ENCODE measurements at regions not wholly inside any gene's neighbourhood (a gene's known extent, or its start where the extent isn't known, plus 50 kb on each side); places are given as distances from the start of the nearest gene placed in this dataset.

- Histone ChIP-seq H2AFZ (ENCODE audit: low read length) (no peak overlapping the region), H3K79me2 (ENCODE audit: low read length) (no peaks in the 10 kb centered on the region), H3K4me3 (ENCODE audit: low read length) (no peak overlapping the region), H3K27me3 (ENCODE audit: low read length) (no peaks in the 10 kb centered on the region), H3K27ac (ENCODE audit: low read length) (no peak overlapping the region), H3K9me3 (ENCODE audit: low read length) (no peaks in the 10 kb centered on the region), H3K9ac (ENCODE audit: low read length) (no peak overlapping the region), H3K36me3 (ENCODE audit: insufficient read depth, low read length) (no peaks in the 10 kb centered on the region), H3K4me1 (ENCODE audit: low read length) (no peaks in the 10 kb centered on the region), H3K4me2 (ENCODE audit: low read depth, low read length, poor library complexity, severe bottlenecking) (no peak overlapping the region), H4K20me1 (ENCODE audit: insufficient read depth, low read depth, low read length) (no peaks in the 10 kb centered on the region), H3K9me2 (replicated peaks; ENCODE audit: insufficient read depth, low read length) (0 out of 2 replicates have a peak, but pooled peaks cover 4% of the 10 kb centered on the region)
- DNase-seq, result no peak
Observed at GRCh38 chr16:79370736-79371135, 229.8 kb downstream of the MAF start.

DNA sequence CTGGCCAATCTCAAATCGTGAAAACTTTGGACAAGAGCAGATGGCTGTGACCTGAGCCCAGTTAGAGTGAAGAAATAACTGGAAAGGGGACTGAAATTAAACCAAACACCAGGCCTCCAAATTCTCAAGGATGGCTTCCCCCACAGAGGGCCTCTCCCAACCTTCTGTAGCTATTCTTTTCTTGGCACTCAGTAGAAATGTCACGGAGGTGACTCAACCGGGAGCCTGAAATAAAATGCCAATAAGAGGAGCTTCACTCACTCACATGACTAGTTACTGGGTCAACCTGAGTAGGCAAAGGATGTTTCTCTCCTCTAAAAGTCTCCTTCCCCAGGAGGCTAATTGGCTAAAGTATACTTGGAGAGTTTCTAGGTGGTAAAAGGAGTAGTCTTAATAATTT lies 230.7 kb downstream of the MAF start:
- no peaks in the 10 kb centered on the region for H3K36me3 ChIP-seq (ENCODE audit: insufficient read depth, low read length)
- H3K4me3 ChIP-seq (ENCODE audit: low read length), result no peak overlapping the region
- H4K20me1 ChIP-seq (ENCODE audit: insufficient read depth, low read depth, low read length), result no peaks in the 10 kb centered on the region

DNA sequence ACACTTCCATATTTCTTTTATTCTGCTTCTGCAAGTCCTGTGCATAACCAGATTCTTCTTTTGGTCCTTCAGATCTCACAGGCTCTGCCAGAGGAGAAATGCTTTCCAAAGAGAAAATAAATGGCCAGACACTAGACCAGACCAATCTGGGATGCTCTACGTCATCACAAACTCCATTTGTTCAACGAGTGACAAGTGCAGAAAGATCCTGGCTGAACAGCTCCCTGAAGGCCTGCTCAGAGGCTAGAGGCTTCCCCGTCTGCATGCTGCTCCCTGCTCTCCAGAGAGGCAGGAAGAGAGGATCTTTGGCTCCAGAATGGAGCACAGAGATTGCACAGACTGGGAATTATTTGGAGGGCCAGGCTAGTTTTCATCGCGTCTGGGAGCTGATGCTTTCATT lies 232.7 kb downstream of the MAF start:
- DNase-seq, result no peak
- Histone ChIP-seq H3K4me2 (ENCODE audit: low read depth, low read length, poor library complexity, severe bottlenecking) (no peak overlapping the region), H3K79me2 (ENCODE audit: low read length) (no peaks in the 10 kb centered on the region)

More for the DNA sequence above, 230.7 kb downstream of the MAF start:
- H3K9ac ChIP-seq (ENCODE audit: low read length), result no peak overlapping the region
- no peaks in the 10 kb centered on the region for H3K27me3 ChIP-seq (ENCODE audit: low read length)
- no peak overlapping the region for H2AFZ ChIP-seq (ENCODE audit: low read length)
- no peaks in the 10 kb centered on the region for H3K79me2 ChIP-seq (ENCODE audit: low read length)
- H3K27ac ChIP-seq (ENCODE audit: low read length), result no peak overlapping the region
- H3K9me3 ChIP-seq (ENCODE audit: low read length), result no peaks in the 10 kb centered on the region
- H3K4me1 ChIP-seq (ENCODE audit: low read length), result no peaks in the 10 kb centered on the region
- H3K4me2 ChIP-seq (ENCODE audit: low read depth, low read length, poor library complexity, severe bottlenecking), result no peak overlapping the region
- no peak for DNase-seq
- H3K9me2 ChIP-seq (replicated peaks; ENCODE audit: insufficient read depth, low read length), result 0 out of 2 replicates have a peak, but pooled peaks cover 4% of the 10 kb centered on the region

GRCh38 chr16:79366635-79367034 lies 233.9 kb downstream of the MAF start:
- no peak for DNase-seq
- no peaks in the 10 kb centered on the region for H3K27me3 ChIP-seq (ENCODE audit: low read length)

More for the DNA sequence above, 232.7 kb downstream of the MAF start:
- Histone ChIP-seq H3K27me3 (ENCODE audit: low read length) (no peaks in the 10 kb centered on the region), H3K9me3 (ENCODE audit: low read length) (no peaks in the 10 kb centered on the region), H3K36me3 (ENCODE audit: insufficient read depth, low read length) (no peaks in the 10 kb centered on the region), H4K20me1 (ENCODE audit: insufficient read depth, low read depth, low read length) (no peaks in the 10 kb centered on the region), H3K4me3 (ENCODE audit: low read length) (no peak overlapping the region), H3K9me2 (replicated peaks; ENCODE audit: insufficient read depth, low read length) (0 out of 2 replicates have a peak, but pooled peaks cover 4% of the 10 kb centered on the region), H2AFZ (ENCODE audit: low read length) (no peak overlapping the region), H3K9ac (ENCODE audit: low read length) (no peak overlapping the region), H3K27ac (ENCODE audit: low read length) (no peak overlapping the region), H3K4me1 (ENCODE audit: low read length) (no peaks in the 10 kb centered on the region)

GRCh38 chr16:79365702-79366101 lies 234.8 kb downstream of the MAF start:
- Histone ChIP-seq H4K20me1 (ENCODE audit: insufficient read depth, low read depth, low read length) (no peaks in the 10 kb centered on the region), H3K4me3 (ENCODE audit: low read length) (no peak overlapping the region), H3K4me2 (ENCODE audit: low read depth, low read length, poor library complexity, severe bottlenecking) (no peak overlapping the region)

More at GRCh38 chr16:79366635-79367034, 233.9 kb downstream of the MAF start:
- H3K27ac ChIP-seq (ENCODE audit: low read length), result no peak overlapping the region
- H3K36me3 ChIP-seq (ENCODE audit: insufficient read depth, low read length), result no peaks in the 10 kb centered on the region
- no peak overlapping the region for H3K4me2 ChIP-seq (ENCODE audit: low read depth, low read length, poor library complexity, severe bottlenecking)
- H3K9me3 ChIP-seq (ENCODE audit: low read length), result no peaks in the 10 kb centered on the region
- H3K4me3 ChIP-seq (ENCODE audit: low read length), result no peak overlapping the region
- no peaks in the 10 kb centered on the region for H4K20me1 ChIP-seq (ENCODE audit: insufficient read depth, low read depth, low read length)
- H3K9me2 ChIP-seq (replicated peaks; ENCODE audit: insufficient read depth, low read length), result 0 out of 2 replicates have a peak, but pooled peaks cover 4% of the 10 kb centered on the region
- H3K4me1 ChIP-seq (ENCODE audit: low read length), result no peaks in the 10 kb centered on the region
- no peak overlapping the region for H3K9ac ChIP-seq (ENCODE audit: low read length)
- H3K79me2 ChIP-seq (ENCODE audit: low read length), result no peaks in the 10 kb centered on the region
- H2AFZ ChIP-seq (ENCODE audit: low read length), result no peak overlapping the region

DNA sequence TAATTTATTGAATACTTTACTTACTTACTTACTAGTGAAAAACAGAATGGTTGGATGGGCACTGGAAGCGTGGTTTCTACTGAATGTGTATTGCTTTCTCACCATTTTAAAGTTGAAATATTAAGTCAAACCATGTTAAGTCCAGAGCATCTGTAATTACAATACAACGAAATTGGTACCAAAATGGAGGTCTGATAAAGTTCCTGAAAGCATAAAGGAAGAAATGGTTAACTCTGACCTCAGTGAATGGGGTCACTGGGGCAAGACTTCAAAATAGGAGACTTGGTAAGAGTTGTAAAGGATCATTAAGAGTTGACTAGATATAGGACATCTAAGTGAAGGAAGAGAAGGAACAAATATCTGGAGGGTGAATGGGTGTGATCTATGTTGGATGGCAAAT lies 237.1 kb downstream of the MAF start:
- Histone ChIP-seq H3K27ac (ENCODE audit: low read length) (no peak overlapping the region), H3K27me3 (ENCODE audit: low read length) (no peaks in the 10 kb centered on the region), H3K4me2 (ENCODE audit: low read depth, low read length, poor library complexity, severe bottlenecking) (no peak overlapping the region), H3K79me2 (ENCODE audit: low read length) (no peaks in the 10 kb centered on the region), H3K4me3 (ENCODE audit: low read length) (no peak overlapping the region), H3K9ac (ENCODE audit: low read length) (no peak overlapping the region), H2AFZ (ENCODE audit: low read length) (no peak overlapping the region), H3K36me3 (ENCODE audit: insufficient read depth, low read length) (no peaks in the 10 kb centered on the region), H3K9me3 (ENCODE audit: low read length) (no peaks in the 10 kb centered on the region), H3K9me2 (replicated peaks; ENCODE audit: insufficient read depth, low read length) (no peaks in the 10 kb centered on the region), H4K20me1 (ENCODE audit: insufficient read depth, low read depth, low read length) (no peaks in the 10 kb centered on the region), H3K4me1 (ENCODE audit: low read length) (no peaks in the 10 kb centered on the region)
- DNase-seq, result no peak

More at GRCh38 chr16:79365702-79366101, 234.8 kb downstream of the MAF start:
- Histone ChIP-seq H3K9ac (ENCODE audit: low read length) (no peak overlapping the region), H3K4me1 (ENCODE audit: low read length) (no peaks in the 10 kb centered on the region), H3K27ac (ENCODE audit: low read length) (no peak overlapping the region), H3K27me3 (ENCODE audit: low read length) (no peaks in the 10 kb centered on the region), H2AFZ (ENCODE audit: low read length) (no peak overlapping the region), H3K9me2 (replicated peaks; ENCODE audit: insufficient read depth, low read length) (0 out of 2 replicates have a peak, but pooled peaks cover 4% of the 10 kb centered on the region), H3K79me2 (ENCODE audit: low read length) (no peaks in the 10 kb centered on the region), H3K36me3 (ENCODE audit: insufficient read depth, low read length) (no peaks in the 10 kb centered on the region), H3K9me3 (ENCODE audit: low read length) (no peaks in the 10 kb centered on the region)
- no peak for DNase-seq

DNA sequence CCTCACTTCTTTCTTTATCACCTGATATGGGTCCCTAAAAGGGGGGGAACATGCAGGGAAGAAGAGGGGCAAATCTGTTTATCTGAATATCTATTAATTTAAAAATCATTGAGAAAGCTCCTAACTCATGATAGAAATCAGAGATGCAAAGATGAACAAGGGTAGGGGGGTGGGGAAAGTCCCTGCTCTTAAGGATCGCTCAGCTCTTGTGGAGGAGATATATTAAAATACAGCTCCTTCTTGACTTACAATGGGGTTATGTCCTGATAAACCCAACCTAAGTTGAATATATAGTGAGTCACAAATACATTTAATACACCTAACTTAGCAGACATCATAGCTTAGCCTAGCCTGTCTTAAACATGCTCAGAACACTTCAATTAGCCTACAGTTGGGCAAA lies 237.5 kb downstream of the MAF start:
- no peaks in the 10 kb centered on the region for H3K4me1 ChIP-seq (ENCODE audit: low read length)
- H3K27ac ChIP-seq (ENCODE audit: low read length), result no peak overlapping the region
- H4K20me1 ChIP-seq (ENCODE audit: insufficient read depth, low read depth, low read length), result no peaks in the 10 kb centered on the region
- H3K36me3 ChIP-seq (ENCODE audit: insufficient read depth, low read length), result no peaks in the 10 kb centered on the region
- no peaks in the 10 kb centered on the region for H3K79me2 ChIP-seq (ENCODE audit: low read length)
- H3K9me3 ChIP-seq (ENCODE audit: low read length), result no peaks in the 10 kb centered on the region
- no peaks in the 10 kb centered on the region for H3K27me3 ChIP-seq (ENCODE audit: low read length)
- H3K4me3 ChIP-seq (ENCODE audit: low read length), result no peak overlapping the region
- no peaks in the 10 kb centered on the region for H3K9me2 ChIP-seq (replicated peaks; ENCODE audit: insufficient read depth, low read length)
- DNase-seq, result no peak
- no peak overlapping the region for H2AFZ ChIP-seq (ENCODE audit: low read length)
- H3K9ac ChIP-seq (ENCODE audit: low read length), result no peak overlapping the region
- H3K4me2 ChIP-seq (ENCODE audit: low read depth, low read length, poor library complexity, severe bottlenecking), result no peak overlapping the region

- Histone ChIP-seq H2AFZ (ENCODE audit: low read length) (no peak overlapping the region), H3K4me1 (ENCODE audit: low read length) (no peaks in the 10 kb centered on the region), H3K27ac (ENCODE audit: low read length) (no peak overlapping the region), H3K9me2 (replicated peaks; ENCODE audit: insufficient read depth, low read length) (no peaks in the 10 kb centered on the region), H3K9ac (ENCODE audit: low read length) (no peak overlapping the region), H3K27me3 (ENCODE audit: low read length) (no peaks in the 10 kb centered on the region), H3K4me2 (ENCODE audit: low read depth, low read length, poor library complexity, severe bottlenecking) (no peak overlapping the region), H3K79me2 (ENCODE audit: low read length) (no peaks in the 10 kb centered on the region), H3K9me3 (ENCODE audit: low read length) (no peaks in the 10 kb centered on the region), H4K20me1 (ENCODE audit: insufficient read depth, low read depth, low read length) (no peaks in the 10 kb centered on the region), H3K4me3 (ENCODE audit: low read length) (no peak overlapping the region), H3K36me3 (ENCODE audit: insufficient read depth, low read length) (no peaks in the 10 kb centered on the region)
- no peak for DNase-seq
Observed at GRCh38 chr16:79362300-79362970, 238.1 kb downstream of the MAF start.
